ENCODE measurements at regions not wholly inside any gene's neighbourhood (a gene's known extent, or its start where the extent isn't known, plus 50 kb on each side); places are given as distances from the start of the nearest gene placed in this dataset.
"Not testable (repeated sequence)": the region's sequence is repeated elsewhere in the genome, so short reads cannot be mapped to it uniquely, and the experiment has no call there.

DNA sequence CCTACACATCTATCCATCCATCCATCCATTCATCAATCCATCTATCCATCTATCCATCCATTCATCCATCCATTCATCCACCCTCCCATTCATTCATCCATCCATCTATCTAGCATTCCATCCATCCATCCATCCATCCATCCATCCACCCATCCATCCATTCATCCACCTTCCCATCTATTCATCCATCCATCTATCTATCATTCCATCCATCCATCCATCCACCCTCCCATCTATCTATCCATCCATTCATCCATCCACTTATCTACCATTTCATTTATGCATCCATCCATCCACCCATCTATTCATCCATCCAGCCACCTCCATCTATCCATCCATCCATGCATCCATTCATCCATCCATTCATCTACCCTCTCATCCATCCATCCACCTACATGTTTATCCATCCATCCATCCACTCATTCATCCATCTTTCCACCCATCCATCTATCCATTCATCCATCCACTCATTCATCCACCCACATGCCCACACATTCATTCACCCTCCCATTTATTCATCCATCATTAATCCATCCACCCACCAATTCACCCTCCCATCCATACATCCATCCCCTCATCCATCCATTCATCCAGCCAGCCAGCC, 258.5 kb downstream of the CRLF2 start:
- DNase-seq (ENCODE audit: low spot score): no peak

DNA sequence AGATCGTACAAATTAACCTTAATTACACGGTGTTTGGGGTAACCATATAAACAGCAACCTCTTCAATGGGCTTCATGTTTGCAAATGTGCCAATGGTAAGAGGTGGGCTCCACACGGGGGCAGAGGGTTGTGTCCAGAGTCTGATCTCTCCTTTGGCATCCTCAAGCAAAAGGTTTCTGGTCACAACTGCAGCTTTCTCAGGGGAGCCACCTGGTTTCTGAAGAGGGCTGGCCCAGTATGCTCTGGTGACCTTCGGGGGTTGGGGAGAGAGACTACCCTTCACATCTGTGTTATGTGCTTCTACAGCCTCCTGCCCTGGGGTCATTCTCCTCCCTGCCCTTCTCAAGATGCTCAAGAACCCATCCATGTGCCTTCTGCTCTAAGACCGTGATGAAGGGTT, 259.6 kb downstream of the CRLF2 start:
- no peak for DNase-seq (ENCODE audit: low spot score)

DNA sequence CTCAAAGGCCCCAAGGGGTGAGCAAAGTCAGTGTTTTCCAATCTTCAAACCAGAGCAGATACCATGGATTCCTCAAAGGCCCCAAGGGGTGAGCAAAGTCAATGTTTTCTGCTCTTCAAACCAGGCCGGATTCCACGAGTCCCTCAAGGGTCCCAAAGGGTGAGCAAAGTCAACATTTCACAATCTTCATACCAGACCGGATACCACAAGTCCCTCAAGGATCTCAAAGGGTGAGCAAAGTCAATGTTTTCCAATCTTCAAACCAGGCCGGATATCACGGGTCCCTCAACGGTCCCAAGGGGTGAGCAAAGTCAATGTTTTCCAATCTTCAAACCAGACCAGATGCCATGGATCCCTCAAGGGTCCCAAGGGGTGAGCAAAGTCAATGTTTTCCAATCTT, 265.2 kb downstream of the CRLF2 start:
- not testable (repeated sequence) for DNase-seq (ENCODE audit: low spot score)

DNA sequence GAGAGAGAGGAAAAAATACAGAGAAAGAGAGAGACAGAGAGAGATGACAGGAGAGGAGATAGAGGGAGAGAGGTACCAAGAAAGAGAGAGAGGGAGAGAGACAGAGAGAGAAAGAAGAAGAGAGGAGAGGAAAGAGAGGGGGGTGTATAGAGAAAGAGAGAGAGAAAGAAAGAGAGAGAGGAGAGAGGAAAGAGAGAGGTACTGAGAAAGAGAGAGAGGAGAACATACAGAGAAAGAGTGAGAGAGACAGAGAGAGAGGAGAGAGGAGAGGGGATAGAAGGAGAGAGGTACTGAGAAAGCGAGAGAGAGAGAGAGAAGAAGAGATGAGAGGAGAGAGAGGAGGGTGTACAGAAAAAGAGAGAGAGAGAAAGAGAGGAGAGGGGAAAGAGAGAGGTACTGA, 269.4 kb downstream of the CRLF2 start:
- no peak for DNase-seq (ENCODE audit: low spot score)

DNA sequence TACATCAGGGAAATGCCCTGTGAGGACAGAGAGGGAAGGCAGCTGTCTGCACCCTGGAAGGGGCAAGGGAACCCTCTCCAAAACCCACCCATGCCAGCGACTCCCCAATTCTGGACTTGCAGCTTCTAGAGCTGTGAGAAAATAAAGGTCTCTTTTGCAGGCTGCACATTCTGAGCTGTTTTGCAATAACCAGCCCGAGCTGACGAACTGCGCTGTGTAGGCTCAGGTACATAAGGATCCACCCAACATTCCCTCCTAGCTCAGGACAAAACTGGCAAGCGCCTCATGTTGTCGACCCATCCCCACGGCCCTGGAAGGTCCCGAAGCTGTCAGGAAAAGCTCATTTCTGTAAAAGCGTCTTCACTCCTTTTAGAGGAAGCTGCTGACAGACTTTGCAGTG, 271.8 kb downstream of the CRLF2 start:
- DNase-seq (ENCODE audit: low spot score): no peak

DNA sequence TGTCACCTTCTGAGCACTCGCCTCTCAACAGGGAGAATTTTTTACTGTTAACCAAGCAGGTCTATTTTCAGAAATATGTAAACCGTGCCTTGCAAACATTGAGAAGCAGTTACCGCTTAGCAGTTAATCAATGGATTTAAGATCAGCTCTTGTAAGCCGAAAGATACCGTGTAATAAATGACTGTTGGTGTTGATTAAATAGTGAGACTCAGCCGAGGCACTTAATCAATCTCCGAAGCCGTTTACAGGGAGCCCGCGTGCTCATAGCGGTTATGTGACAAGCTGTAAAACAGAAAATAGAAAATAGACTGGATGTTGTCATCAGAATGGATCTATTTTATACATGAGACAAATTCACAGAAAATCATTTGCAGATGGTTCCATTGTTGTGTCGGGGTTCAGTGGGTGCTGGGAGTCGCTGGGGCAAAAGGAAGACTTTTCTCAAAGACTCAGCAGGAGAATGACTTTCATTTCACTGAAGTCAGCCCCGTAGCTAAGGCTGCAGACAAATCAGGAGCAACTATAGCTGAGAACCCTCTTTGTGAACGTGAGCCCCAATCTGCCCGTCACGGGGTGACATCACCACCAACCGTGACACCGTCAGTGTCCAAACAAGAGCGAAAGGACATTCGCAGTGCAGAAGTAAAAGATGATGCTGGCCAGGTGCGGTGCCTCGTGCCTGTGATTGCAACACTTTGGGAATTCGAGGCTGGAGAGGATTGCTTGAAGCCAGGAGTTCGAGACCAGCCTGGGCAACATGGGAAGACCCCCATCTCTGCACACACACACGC, 275.3 kb downstream of the CRLF2 start:
- DNase-seq (ENCODE audit: low spot score): no peak

DNA sequence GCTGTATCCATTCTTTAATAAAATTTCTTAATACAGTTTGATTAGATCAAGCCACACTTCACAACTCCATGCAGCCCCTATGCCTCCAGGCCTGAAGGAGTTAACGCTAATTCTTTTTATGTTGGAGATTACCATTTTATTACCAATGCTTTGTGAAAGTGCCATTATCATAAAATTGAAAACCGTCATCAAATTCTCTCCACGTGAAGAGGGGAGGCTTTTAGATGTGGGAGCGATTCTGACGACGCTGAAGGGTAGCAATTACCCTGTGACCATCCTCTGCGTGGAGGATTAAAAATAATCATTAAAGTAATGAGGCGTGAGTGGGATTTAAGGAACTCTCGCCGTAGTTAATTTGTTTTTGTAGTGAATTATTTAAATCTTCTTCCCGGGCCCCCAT, 278.8 kb downstream of the CRLF2 start:
- no peak for DNase-seq (ENCODE audit: low spot score)

DNA sequence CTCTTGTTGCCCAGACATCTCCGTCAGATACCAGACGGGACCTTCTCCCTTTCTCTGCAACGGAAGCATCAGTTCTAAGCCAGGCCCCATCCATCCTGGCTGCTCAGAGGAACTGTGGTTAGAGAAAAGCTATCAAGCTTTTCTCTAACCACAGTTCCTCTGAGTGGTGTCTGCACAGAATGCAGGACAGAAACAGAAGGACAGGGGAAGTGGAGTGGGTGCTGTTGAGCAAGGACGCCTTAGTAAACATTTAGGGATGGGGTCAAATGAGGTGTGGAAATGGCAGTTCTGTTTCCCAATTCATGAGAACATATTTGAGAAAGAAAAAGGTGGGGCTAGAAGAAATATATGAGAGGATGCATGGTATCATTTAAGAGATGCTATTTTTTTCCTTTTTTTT, 283.8 kb downstream of the CRLF2 start:
- DNase-seq (ENCODE audit: low spot score): no peak

DNA sequence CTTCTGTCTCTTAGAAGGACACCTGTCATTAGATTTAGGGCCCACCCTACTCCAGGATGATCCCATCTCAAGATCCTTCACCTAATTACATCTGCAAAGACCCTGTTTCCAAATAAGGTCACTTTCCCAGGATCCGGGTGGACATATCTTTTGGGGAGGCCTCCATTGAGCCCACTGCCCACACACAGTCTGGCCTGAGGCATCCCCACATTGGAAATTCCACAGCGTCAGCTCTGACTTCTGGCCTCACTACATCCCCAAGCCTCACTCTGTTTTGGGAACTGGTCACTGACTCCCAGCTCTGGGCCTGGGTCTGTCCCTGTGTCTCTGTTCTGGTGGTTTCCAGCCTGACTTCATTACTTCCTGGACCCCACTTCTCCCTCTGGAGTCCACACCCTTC, 285.5 kb downstream of the CRLF2 start:
- no peak for DNase-seq (ENCODE audit: low spot score)

DNA sequence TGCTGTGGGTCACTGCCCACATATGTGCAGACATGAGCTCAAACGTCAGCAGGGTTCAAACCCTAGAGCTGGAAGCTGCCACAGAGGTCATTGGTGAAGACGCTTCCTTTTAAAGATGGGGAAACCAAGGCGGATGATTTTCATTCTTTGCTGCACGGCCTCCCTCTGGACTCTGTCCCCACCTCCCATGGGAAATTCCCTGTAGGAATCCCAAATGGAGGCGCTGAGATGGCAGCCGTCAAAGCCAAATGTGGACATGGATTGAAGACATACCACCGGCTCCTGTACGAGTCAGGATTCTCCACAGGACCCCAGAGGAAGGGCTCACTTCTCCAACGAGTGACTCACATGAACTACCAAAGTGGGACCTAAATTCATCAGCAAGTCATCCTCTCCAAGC, 286.4 kb downstream of the CRLF2 start:
- no peak for DNase-seq (ENCODE audit: low spot score)

DNA sequence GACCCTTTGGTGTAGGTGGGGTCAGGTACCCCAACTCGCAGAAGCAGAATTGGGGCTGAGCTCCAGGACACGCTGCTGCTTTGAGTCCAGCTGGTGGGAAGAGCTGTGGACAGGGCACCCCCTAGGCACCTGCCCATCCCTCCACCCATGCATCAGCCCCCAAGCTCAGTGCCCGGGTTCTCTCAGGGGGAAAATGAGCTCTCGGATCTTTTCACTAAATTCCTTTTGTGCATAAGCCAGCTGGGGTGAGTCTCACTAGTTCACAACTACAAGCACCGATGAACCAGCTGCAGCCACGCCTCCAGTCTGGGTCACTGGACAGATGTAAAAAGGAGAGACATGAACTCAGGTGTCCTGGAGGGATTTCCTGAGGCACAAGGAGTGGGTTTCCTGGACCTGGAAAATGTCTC, 286.8 kb downstream of the CRLF2 start:
- no peak for DNase-seq (ENCODE audit: low spot score)

DNA sequence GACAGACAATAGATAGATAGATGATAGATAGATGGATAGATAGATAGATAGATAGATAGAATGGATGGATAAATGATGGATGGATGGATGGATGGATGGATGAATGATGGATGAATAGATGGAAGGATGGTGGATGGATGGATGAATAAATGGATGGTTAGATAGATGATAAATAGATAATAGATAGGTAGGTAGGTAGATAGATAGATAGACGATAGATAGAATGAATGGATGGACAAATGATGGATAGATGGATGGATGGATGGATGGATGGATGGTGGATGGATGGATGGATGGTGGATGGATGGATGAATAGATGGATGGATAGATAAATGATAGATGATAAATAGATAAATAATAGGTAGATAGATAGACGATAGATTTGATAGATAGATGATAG, 287.4 kb downstream of the CRLF2 start:
- DNase-seq (ENCODE audit: low spot score): no peak

DNA sequence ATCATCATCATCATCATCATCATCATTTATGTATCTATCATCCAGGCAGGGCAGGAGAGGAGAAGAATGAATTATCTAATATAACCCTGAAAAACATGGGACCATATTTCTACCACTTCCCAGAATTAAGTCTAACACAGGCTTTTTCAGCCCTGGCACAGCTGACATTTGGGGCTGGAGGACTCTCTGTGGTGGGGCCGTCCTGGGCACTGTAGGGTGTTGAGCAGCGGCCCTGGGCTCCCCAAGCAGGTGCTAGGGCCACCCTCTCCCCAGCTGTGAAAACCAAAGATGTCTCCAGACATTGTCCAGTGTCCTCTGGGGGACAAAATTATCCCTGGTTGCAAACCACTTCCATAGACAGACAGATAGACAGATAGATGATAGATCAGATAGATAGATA, 288.4 kb downstream of the CRLF2 start:
- DNase-seq (ENCODE audit: low spot score): no peak

DNA sequence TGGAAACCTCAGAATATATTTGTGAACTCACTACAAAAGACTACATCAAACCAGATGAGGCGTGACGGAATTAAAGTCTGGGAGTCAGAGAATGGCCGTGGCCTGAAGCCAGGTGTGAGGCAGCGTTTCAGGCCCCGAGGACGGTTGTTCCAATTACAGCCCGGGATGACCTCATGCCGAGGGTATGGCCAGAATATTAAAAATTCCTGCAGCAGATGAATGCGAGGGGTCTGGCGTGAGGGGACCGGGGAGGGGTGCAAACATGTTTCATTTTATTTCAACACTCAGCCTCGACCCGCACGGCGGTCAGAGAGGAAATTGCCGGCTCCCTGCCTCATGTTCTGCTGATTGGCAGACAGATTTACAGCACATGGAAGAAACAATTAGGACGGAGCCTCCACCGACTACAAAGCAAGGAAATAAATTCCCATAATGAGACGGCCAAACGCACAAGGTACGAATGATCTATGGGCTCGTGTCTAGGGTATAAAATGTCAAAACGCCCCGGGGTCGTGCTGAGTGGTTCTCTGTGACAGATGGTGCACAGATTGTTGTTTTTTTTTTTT, 289.7 kb downstream of the SHOX start:
- DNase-seq (ENCODE audit: low spot score): peak; percentile 58

DNA sequence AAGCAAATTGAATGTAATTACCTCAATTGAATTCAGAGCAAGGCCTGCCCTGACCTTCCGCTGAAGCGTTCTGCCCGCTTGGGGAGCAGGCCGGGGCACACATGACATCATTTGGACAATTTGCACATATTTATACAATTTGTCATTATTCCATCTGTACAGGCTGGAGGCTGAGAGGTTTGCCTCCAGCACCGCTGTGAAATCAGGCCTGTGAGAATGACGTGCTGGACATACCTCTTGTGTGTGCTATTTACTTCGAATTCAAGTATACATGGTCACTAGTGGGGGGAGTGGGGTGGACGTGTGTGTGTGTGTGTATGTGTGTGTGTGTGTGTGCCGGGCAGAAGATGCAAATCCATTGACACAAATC, 285.6 kb downstream of the SHOX start:
- DNase-seq (ENCODE audit: low spot score): peak; percentile 27

DNA sequence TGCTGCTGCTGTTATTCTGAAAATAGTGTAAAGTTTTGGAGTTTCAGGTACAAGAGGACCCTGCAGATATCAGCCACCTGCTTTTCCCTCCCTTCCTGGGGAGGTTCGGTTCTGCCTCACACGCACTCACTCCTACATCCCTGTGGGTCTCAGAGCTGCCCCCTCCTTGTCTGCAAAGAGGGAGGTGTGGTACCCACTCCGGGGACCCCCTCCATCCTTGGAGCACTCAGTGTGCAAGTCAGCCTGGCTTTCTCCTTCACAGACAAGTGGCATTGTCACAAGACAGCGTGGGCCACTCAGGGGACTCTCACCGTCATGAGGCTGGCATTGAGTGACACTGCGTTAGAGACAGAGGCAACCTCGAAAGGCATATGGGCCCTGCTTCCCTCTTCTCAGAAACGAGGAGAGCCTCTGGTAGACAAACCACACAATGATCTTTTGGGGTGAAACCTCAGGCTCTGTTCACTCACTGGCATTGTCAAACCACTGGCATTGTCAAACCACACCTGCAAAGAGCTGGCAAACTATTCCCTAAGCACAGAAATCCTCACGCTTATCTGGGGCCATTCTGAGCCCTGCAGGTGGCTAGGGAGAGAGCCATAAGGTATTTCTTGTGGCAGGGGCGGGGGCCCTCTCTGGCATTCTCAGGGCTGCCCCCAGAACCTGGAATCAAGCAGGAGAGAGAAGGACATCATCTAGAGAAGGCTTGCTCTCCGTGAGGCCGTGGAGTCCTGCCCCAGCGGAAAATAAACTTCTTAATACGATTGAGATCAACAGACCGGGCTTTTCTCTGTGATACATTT, 285.0 kb downstream of the SHOX start:
- DNase-seq (ENCODE audit: low spot score): no peak

DNA sequence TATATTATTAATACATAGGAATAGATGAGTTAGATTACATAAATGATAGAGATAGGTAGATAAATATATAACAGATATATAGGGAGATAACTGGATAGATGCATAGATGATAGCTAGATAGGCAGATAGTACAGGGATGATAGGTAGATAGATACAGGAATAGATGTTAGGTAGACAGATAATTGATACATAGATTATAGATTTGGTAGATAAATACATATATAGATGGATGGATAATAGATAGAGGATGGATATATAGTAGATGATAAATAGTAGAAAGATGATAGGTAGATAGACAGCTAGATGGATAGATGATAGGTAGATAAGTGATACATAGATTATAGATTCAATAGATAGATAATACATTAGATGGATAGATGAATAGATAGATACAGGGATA, 283.6 kb downstream of the SHOX start:
- DNase-seq (ENCODE audit: low spot score): no peak

DNA sequence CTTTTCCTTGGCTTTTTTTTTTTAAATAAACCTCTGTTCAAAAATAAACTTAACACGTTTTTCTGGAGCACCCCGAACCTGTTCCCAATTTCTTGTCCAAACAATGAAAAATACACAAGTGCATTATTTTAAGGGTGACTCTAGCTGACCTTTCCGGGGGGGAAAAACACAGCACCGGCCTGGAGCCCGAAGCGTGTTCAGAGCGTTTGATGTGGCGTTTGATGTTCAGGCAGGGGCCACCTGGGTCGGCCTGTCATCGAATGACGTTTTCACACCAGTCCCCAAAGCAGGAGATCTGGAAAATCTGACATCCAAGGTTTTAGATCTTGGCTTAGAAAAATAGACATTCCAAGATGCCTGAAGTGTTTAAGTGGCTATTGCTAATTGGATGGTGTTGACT, 282.1 kb downstream of the SHOX start:
- DNase-seq (ENCODE audit: low spot score): no peak

DNA sequence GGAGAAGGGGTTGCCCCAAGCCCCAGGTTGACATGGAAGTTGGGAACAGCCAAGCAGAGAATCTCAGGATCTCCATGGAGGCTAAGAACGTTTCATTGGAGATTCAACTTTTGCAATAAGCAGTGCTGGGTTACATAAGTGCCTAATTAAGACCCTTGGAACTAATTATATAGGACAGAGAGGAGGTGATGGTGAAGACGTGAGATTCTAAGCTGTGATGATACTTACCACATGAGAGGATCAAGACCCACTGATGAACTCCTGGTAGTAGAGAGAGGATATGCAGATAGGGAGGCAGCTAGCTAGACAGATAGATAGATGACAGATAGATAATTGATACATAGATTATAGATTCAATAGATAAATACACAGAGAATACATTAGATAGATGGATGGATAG, 278.5 kb downstream of the SHOX start:
- not testable (repeated sequence) for DNase-seq (ENCODE audit: low spot score)

DNA sequence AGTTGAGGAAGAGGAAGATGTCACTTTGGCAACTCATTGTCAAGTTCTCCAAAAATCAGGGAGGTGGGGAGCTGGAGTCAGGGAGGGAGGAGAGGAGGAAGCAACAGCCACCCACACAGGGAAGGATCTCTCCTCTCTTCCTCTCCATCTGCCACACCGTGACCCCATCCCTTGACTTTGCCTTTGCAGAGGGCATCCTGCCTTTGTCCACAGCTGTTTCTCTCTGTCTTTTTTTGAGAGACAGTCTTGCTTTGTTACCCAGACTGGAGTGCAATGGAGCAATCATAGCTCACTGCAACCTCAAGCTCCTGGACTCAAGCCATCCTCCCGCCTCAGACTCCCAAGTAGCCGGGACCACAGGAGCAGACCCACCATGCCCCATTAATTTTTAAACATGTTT, 276.0 kb downstream of the SHOX start:
- no peak for DNase-seq (ENCODE audit: low spot score)

DNA sequence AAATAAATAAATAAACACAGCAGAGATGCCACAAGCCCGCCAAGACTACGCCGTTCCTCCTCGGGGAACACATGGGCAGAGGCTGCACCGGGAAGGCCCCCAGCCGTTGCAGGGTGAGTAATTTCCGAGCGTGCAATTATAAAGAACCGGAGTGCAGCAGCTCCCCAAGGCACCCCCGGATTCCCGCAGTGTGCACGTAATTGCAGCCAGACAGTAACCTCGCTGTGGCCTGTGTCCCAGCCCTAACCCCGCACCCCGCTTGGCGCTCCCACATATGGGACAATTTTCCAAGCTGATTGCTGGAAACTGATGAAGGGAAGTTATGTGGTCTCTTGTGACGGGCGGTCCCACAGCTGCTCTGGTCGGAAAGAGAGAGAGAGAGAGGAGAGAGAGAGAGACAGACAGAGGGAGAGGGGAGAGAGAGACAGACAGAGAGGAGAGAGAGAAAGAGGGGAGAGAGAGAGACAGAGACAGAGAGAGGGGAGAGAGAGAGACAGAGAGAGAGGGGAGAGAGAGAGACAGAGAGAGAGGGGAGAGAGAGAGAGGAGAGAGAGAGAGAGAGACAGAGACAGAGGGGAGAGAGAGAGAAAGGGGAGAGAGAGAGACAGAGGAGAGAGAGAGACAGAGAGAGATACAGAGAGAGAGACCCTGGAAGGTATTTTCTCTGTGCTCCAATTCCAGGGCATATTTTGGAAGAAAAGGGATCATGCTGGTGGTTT, 275.4 kb downstream of the SHOX start:
- peak; percentile 18 for DNase-seq (ENCODE audit: low spot score)

DNA sequence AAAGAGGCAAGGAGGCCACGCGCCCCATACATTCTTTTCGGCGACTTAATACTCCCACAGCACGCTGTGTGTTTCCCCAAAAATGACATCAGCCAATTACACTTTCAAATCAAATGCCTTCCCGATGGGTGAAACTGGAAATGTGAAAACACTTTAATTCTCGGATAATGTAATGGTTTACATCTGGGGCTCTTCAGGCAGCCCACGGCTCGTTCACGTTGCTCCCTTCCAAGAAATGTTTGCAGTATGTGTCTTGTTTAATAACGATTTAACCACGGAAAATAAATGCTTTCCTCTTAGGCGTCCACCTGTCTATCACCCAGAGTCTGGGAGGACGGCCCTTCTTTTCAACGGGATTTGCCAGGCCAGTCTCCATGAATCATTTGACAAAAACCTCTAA, 272.5 kb downstream of the SHOX start:
- no peak for DNase-seq (ENCODE audit: low spot score)

Data from AG20443 (cell line).